Body of pancreas (tissue), 4 donors: ENCODE measurements at regions not wholly inside any gene's neighbourhood (a gene's known extent, or its start where the extent isn't known, plus 50 kb on each side); places are given as distances from the start of the nearest gene placed in this dataset.
A peak's percentile ranks its signal among the peaks of the same experiment; 100 is the strongest.

Experiments used
- CTCF ChIP-seq, 7 experiments: fragments of 450-650 bp in 4 of 7; fragments of 200-600 bp in 3 of 7; sonication (generic) in 3 of 7; IDR thresholded peaks; one replicate each; pipeline ENCODE4 v1.5.1; 2016 to 2019; ENCODE audit warnings: antibody characterized with exemption in 7 of 7
- POLR2A ChIP-seq, 3 donors: fragments of 450-650 bp; IDR thresholded peaks; one replicate each; pipeline ENCODE4 v1.6.1; 2016; ENCODE audit warnings: antibody characterized with exemption in 3 of 3, mild to moderate bottlenecking in 2 of 3

DNA sequence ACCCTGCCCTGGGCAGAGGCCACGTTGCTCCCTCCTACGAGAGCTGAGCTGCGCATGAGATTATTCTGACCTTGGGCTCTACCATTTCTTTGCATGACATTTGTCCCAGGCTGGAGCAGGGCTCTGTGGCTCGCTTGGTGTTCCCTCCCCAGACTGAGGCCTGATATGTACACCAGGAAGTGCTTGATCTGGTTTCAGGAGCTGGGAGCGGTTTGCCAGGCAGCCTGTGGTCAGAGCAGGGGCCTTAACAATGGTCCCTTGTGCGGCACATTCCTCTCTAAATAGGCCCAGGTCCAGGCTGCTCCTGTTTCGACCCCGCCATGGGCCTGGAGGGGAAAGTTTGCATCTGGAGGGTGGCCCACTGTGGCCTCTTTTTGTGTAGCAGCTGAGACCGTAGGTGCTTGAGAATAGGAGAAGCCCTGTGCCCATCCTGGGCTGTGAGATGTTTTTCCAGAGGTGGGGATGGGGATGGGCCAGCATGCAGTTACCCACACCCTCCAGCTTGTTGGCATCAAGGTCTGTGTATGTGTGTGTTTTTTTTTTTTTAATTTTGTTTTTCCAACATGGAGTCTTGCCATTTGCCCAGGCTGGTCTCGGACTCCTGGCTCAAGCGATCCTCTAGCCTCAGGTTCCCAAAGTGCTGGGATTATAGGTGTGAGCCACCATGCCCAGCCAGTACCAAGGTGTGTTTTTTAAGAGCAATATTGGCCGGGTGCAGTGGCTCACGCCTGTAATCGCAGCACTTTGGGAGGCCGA, 253.9 kb downstream of the SEC14L1 start:
- TF ChIP-seq CTCF (IDR thresholded peaks at IDR 0.05) (no peak), POLR2A (IDR thresholded peaks at IDR 0.05) (peak in 2 of 3 donors; percentile 53 to 66)
